Fibroblast of pulmonary artery (primary cell): ENCODE measurements at regions not wholly inside any gene's neighbourhood (a gene's known extent, or its start where the extent isn't known, plus 50 kb on each side); places are given as distances from the start of the nearest gene placed in this dataset.

Experiments used
- DNase-seq: peaks from one replicate; pipeline ENCODE4 v3.0.0-alpha.2; 2010; ENCODE audit warnings: low read depth
- H3K4me3 ChIP-seq: replicated peaks from 2 replicates; pipeline ENCODE4 v1.5.1; 2011; ENCODE audit warnings: low read depth, mild to moderate bottlenecking, control low read depth, low read length, moderate library complexity
- CTCF ChIP-seq: IDR thresholded peaks from 2 replicates; pipeline ENCODE4 v1.5.1; 2011; ENCODE audit warnings: mild to moderate bottlenecking, control low read depth, low read length, inconsistent platforms; ENCODE audit errors: missing control alignments

GRCh38 chr3:102883515-102883914 lies 448.7 kb downstream of the ZPLD1 start:
- no peak for DNase-seq
- H3K4me3 ChIP-seq, result no peak overlapping the region
- TF ChIP-seq CTCF, result no peak

GRCh38 chr3:102885289-102885688 lies 450.5 kb downstream of the ZPLD1 start:
- DNase-seq, result no peak
- H3K4me3 ChIP-seq, result no peak overlapping the region
- no peak for TF ChIP-seq CTCF

DNA sequence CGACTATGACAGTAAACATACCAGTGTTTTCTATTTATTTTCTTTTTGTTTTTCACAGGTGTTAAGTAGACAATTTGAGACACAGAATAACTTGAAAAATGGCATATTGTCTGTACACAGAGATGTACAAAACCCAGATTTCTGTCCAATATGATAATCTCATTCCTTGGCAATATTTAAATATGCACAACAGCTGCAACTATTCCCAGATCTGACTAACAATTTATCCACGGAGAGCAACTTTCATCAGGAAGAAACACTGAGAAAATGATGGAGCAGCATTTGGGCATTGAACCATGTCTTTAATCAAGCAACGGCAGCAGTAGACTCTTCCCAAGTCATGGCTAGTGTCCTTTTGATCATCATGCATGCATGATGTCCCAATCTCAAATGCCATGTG lies 452.6 kb downstream of the ZPLD1 start:
- DNase-seq, result no peak
- no peak for TF ChIP-seq CTCF
- H3K4me3 ChIP-seq, result no peak overlapping the region

- no peak for TF ChIP-seq CTCF
- no peak overlapping the region for H3K4me3 ChIP-seq
- DNase-seq, result no peak
Observed at GRCh38 chr3:102896851-102897621, 462.2 kb downstream of the ZPLD1 start.

DNA sequence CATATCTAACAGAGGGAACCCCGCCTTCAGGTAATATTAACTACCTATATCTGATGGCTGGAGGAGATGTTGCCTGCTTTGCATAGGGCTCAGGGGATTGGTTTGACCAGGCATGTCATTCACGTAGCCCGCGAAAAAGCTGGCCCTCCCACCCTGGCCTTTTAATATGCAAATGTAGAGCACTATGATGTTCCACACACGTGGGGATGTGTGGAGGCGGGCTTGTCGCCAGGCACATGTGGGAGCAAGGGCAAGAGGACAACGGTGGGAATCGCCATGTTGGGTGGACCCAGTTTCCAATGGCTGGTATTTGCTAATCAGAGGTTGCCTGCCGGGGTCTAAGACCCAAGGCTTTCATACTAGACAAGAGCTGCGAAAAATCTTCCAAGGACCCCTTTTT lies 469.8 kb downstream of the ZPLD1 start:
- DNase-seq, result no peak
- no peak overlapping the region for H3K4me3 ChIP-seq
- no peak for TF ChIP-seq CTCF

DNA sequence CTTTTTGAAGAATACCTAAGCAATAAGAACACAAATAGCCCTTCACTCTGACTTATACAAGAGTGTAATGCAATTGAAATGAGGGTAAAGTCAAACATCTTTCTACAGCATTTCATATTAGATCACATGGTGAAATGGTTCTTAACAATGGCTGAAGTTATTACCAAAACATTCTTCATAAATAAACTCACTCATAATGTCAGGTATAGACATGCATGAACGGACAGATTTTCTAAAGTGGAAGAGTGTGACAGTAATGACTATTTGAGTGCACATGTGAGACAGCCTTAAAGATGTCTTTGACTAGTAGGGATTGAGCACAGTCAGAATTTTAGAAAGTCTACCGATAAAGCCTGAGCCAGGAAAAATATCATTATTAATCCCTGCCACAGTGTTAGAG lies 471.0 kb downstream of the ZPLD1 start:
- no peak for DNase-seq
- TF ChIP-seq CTCF, result no peak

DNA sequence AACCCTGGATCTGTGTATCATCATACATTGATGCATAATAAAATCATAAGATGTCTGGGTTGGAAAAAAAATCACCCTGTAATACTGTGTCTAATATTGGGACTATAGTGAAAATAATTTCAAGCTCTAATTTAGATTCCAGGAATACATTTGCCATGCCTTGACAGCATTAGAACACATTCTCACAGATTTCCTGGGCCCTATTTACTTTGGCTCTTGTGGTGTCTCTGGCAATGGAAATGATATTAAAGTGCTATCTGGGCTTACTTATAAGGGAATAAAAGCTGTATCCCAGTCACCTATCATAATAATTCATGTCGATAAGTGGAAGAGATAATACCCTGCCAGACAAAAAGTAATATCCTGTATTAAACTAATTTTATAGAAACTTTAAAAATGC lies 472.0 kb downstream of the ZPLD1 start:
- no peak for DNase-seq

More for the DNA sequence above, 471.0 kb downstream of the ZPLD1 start:
- H3K4me3 ChIP-seq, result no peak overlapping the region

More for the DNA sequence above, 472.0 kb downstream of the ZPLD1 start:
- no peak overlapping the region for H3K4me3 ChIP-seq
- TF ChIP-seq CTCF, result no peak
